Activated T-cell treated with anti-CD3 and anti-CD28 coated beads for 4 hours (primary cell): ENCODE measurements at regions not wholly inside any gene's neighbourhood (a gene's known extent, or its start where the extent isn't known, plus 50 kb on each side); places are given as distances from the start of the nearest gene placed in this dataset.
"Not testable (repeated sequence)": the region's sequence is repeated elsewhere in the genome, so short reads cannot be mapped to it uniquely, and the experiment has no call there.

ENCODE experiments used
- DNase-seq: peaks from one replicate; pipeline ENCODE4 v3.0.0-alpha.2; 2020

- no peak for DNase-seq
Observed at GRCh38 chr10:111634191-111634590, 549.4 kb downstream of the GPAM start.

GRCh38 chr10:111646021-111646420 lies 537.5 kb downstream of the GPAM start:
- DNase-seq, result no peak

- no peak for DNase-seq
Observed at GRCh38 chr10:111648046-111648445, 535.5 kb downstream of the GPAM start.

DNA sequence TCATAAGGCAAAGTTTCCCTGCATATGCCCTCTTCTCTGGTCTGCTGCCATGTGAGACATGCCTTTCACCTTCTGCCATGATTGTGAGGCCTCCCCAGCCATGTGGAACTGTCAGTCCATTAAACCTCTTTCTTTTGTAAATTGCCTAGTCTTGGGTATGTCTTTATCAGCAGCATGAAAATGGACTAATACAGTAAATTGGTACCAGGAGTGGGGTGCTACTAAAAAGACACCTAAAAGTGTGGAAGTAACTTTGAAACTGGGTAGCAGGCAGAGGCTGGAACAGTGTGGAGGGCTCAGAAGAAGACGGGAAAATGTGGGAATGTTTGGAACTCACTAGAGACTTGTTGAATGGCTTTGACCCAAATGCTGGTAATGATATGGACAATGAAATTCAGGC lies 534.5 kb downstream of the GPAM start:
- not testable (repeated sequence) for DNase-seq

GRCh38 chr10:111650088-111650487 lies 533.5 kb downstream of the GPAM start:
- DNase-seq, result no peak

DNA sequence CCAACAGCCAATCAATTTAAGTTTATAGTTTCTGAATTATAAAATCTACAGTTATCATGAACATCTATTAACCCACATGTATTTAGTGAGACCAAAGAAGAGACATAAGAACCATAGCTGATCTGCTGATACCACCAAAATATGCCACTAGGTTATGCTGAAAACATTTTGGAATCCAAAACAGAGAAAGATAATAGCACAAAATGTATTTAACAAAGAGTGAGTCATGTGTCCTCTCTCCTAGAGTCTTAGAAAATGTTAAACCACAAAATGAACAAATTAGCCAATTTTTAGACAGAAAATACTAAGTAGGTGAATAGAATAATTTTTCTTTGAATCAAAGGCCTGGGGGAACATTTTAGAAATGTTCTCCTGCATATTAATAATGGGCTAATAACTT lies 527.5 kb downstream of the GPAM start:
- DNase-seq, result no peak

DNA sequence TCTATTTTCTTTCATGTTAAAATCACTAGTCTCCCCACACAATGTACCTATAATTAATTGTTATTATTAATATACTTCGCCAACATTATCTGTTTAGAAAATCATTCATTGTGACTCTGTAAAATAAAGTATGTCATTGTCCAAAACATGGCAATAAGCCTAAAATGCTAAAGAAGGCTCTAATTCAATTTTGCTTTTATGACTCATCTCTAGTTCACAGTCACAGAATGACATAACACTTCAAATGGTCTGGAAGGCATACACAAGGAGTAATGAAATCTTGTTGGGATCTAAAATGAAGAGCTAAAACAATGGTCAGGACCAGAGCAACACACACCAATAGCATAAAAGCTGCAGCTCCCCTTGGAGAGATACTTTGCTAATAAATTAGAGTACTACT lies 505.8 kb downstream of the GPAM start:
- DNase-seq, result no peak

GRCh38 chr10:111686796-111687195 lies 496.8 kb downstream of the GPAM start:
- DNase-seq, result no peak

DNA sequence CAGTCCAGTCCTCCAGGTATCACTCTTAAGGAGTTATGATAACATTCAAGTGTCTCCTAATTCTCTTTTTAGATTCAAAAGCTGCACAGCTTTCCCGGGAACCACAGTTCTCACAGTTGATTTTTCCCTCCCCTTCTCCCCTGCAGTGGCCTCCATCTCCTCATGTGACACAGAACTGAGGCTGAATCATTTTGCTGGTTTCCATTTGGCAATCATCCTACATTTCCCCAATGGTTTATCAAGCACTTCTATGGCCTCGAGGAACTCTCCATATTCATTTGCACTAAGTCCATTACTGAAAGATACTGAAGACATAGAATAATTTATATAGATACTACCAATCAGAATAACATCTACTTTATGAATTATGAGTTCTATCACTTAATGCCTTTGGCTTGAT lies 484.9 kb downstream of the GPAM start:
- DNase-seq, result no peak

DNA sequence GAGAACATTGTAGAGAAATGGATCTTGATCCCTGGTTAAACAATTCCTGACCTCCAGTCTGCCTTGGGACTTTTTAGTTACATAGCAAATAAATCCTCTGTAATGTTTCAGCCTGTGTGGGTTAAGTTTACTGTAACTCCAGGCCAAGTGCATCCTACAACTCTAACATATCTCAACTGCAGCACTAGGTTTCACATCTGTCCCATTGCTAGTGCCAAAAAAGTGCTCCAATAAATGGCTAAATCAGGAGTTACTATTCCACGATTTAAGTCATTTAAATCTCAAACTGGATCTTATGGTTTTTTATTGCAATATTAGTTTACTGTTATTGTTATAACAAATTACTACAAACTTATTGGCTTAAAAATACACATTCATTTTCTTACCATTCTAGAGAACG lies 479.6 kb downstream of the GPAM start:
- no peak for DNase-seq

- no peak for DNase-seq
Observed at GRCh38 chr10:111705021-111705420, 478.5 kb downstream of the GPAM start.

DNA sequence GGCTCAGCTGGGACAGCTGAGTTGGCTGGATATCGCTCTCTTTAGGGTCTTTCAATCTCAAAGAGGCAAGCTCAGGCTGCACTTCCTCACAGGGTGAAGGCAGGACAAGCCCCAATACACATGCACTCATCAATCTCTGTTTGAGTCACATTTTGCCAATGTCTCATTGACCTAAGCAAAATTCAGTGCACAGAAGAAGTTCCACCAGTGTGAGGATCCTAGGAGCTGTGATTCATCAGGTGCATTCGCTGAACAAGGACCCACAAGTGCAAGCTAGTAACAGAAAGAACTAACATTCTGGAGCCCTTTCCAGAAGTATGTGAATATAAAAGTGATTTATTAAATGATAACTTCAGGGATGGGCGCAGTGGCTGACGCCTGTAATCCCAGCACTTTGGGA lies 477.2 kb downstream of the GPAM start:
- no peak for DNase-seq

- no peak for DNase-seq
Observed at GRCh38 chr10:111707076-111707475, 476.5 kb downstream of the GPAM start.

DNA sequence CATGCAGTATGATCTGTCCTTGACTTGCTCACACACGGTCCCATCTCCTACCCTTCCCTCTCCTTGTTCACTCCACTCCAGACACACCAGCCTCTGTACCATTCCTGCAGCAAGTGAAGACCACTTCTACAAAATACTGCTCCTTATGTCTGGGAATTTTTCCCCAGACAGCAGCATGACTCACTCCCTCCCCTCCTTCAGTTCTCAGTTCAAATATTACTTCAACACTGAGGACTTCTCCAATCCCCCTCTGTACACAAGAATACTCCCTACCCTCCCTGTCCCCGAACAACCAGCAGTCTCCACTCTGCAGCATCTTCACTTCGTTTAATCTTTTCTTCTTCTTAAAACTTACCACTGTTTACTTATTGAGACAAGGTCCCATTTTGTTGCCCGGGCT lies 474.0 kb downstream of the GPAM start:
- DNase-seq, result no peak

DNA sequence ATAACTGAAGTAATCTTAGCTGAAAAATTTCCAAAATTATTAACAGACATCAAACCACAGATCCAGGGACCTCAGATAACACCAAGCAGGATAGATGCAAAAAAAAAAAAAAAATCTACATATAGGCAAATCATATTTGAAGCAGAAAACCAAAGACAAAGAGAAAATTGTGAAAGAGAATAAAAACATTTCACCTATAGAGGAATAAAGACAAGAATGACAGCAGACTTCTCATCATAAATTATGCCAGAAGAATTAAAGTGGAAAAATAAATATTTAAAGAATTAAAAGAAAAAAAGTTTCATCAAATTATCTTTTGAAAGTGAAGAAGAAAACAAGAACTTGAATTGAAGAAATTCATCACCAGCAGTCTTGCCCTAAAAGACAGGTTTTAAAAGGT lies 467.5 kb downstream of the GPAM start:
- DNase-seq, result no peak

DNA sequence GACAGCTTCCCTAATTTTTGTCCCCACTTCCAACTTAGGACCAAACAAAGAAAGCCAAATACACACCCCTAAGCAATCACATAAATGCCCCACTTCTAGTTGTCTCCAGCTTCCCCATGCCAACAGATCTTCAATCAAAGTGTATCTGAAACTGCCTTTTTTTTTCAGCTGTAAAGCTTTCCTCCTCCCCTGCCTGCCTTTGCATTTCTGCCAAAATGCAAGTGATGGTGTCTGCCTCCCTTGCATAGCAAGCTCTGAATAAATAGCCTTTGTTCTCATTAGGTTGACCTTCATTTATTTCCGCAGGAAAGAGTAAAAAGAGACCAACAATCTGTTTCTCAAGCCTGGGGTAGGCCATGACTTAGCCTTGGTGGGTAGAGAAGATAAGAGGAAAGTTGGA lies 459.4 kb downstream of the GPAM start:
- no peak for DNase-seq

GRCh38 chr10:111725050-111725449 lies 458.5 kb downstream of the GPAM start:
- no peak for DNase-seq

DNA sequence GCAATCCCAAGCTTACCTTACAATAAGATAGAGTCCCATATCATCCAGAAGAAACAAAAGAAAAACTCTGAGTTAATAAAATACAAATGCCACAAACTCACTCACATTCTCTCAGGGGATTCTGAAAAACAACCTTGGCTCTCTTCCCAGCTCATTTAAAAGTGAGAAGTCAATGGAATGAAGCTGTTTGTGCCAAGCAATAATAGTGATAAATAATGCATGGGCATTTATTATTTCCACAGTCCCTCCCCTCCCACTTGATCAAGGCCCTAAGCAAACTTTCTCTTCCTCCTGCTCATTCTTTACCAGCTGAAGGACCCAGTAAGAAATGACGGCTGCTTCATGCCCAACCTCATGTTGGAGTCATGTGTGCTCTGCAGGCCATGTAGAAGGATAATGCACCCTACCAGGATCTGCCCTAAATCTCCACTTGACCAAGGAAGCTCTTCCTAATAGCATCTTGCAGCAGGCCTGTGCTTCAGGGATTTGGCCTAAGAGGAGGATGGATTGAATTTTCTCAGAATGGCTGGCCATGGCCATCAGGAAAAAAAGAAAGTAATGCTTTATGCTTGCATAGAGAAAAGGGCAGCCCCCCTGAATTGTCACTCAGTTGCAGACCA lies 451.3 kb downstream of the GPAM start:
- no peak for DNase-seq

- DNase-seq, result no peak
Observed at GRCh38 chr10:111739125-111739873, 444.3 kb downstream of the GPAM start.

DNA sequence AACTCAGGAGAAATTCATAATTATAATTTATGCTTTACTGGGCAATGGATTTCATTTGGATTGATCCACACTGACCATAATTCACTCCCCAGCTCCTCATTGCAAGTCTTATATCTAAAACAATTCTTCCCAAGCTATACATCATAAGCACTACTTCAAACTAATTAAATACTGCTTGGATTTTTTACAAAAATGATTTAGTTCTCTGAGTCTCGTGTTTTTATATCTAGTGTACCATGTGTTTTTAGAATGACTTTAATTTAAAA lies 443.8 kb downstream of the GPAM start:
- DNase-seq, result no peak

- no peak for DNase-seq
Observed at GRCh38 chr10:111745982-111746381, 437.6 kb downstream of the GPAM start.

DNA sequence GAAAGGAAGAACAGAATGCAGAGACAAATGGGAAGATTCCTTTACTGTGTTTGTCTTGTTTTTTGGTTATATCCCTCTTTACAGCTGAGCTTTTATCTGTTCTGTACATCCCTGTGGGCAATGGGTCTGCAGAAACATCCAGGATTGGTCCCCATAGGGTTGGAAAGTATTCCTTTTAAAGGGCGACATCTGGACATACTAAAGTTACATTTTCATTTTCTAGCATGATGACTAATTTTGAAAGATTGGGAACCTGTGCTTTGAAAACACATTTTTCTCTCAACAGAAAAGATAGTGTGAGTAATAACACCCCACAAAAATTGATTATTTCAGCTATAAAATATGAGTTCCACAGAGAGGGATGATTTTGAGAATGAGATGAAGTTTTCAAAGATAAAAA lies 435.8 kb downstream of the GPAM start:
- no peak for DNase-seq

GRCh38 chr10:111748184-111748583 lies 435.4 kb downstream of the GPAM start:
- DNase-seq, result no peak

GRCh38 chr10:111750165-111750849 lies 433.3 kb downstream of the GPAM start:
- DNase-seq, result no peak
